ENCODE measurements at regions not wholly inside any gene's neighbourhood (a gene's known extent, or its start where the extent isn't known, plus 50 kb on each side); places are given as distances from the start of the nearest gene placed in this dataset.

GRCh38 chr4:141304346-141304745 is 83.7 kb downstream of the ZNF330 start:
- TF ChIP-seq CTCF (IDR thresholded peaks at IDR 0.05 in 8 of 11, conservative IDR thresholded peaks at IDR 0.05 in 3 of 11) (no peak), POLR2A (IDR thresholded peaks at IDR 0.05) (no peak)
